BE2C (cell line): ENCODE measurements at regions not wholly inside any gene's neighbourhood (a gene's known extent, or its start where the extent isn't known, plus 50 kb on each side); places are given as distances from the start of the nearest gene placed in this dataset.

Experiments used
- DNase-seq: peaks from one replicate; pipeline ENCODE4 v3.0.0-alpha.2; 2020
- H3K27me3 ChIP-seq: fragments of 250-450 bp; sonication (Bioruptor Pico); 2 replicates; pipeline ENCODE4 v1.5.1; 2020; ENCODE audit warnings: mild to moderate bottlenecking
- H3K36me3 ChIP-seq: fragments of 250-450 bp; sonication (Bioruptor Pico); 2 replicates; pipeline ENCODE4 v1.5.1; 2020; ENCODE audit warnings: mild to moderate bottlenecking
- H3K4me1 ChIP-seq: fragments of 250-450 bp; sonication (Bioruptor Pico); 2 replicates; pipeline ENCODE4 v1.5.1; 2020
- H3K4me3 ChIP-seq: 2 replicates; pipeline ENCODE4 v1.5.1; 2011; ENCODE audit warnings: low read depth, low read length
- H3K9me3 ChIP-seq: fragments of 250-450 bp; sonication (Bioruptor Pico); 2 replicates; pipeline ENCODE4 v1.5.1; 2020
- CTCF ChIP-seq: IDR thresholded peaks from 2 replicates; pipeline ENCODE4 v1.5.1; 2012; ENCODE audit warnings: mild to moderate bottlenecking, low read depth, low read length

GRCh38 chr21:28641731-28642130 is 350.9 kb downstream of the LTN1 start:
- no peak for TF ChIP-seq CTCF
- no peaks in the 10 kb centered on the region for H3K36me3 ChIP-seq

GRCh38 chr21:28640326-28640725 is 352.4 kb downstream of the LTN1 start:
- Histone ChIP-seq H3K36me3 (no peaks in the 10 kb centered on the region), H3K9me3 (no peaks in the 10 kb centered on the region), H3K4me1 (no peaks in the 10 kb centered on the region; the same call in 1 of the 2 replicates), H3K4me3 (no peak overlapping the region), H3K27me3 (no peaks in the 10 kb centered on the region)
- DNase-seq = no peak
- TF ChIP-seq CTCF = no peak

More at GRCh38 chr21:28641731-28642130, 350.9 kb downstream of the LTN1 start:
- Histone ChIP-seq H3K27me3 (no peaks in the 10 kb centered on the region), H3K4me3 (no peak overlapping the region), H3K9me3 (no peaks in the 10 kb centered on the region), H3K4me1 (no peaks in the 10 kb centered on the region; the same call in 1 of the 2 replicates)
- no peak for DNase-seq

GRCh38 chr21:28639737-28640136 is 352.9 kb downstream of the LTN1 start:
- Histone ChIP-seq H3K4me3 (no peak overlapping the region), H3K9me3 (no peaks in the 10 kb centered on the region), H3K27me3 (no peaks in the 10 kb centered on the region), H3K4me1 (no peaks in the 10 kb centered on the region; the same call in 1 of the 2 replicates), H3K36me3 (no peaks in the 10 kb centered on the region)
- TF ChIP-seq CTCF = no peak
- no peak for DNase-seq

- H3K9me3 ChIP-seq = no peaks in the 10 kb centered on the region
- no peaks in the 10 kb centered on the region for H3K27me3 ChIP-seq
- H3K4me1 ChIP-seq = no peaks in the 10 kb centered on the region; the same call in none of the 2 replicates
- H3K4me3 ChIP-seq = no peak overlapping the region
- DNase-seq = no peak
- H3K36me3 ChIP-seq = no peaks in the 10 kb centered on the region
- TF ChIP-seq CTCF = no peak
Observed at GRCh38 chr21:28636752-28637691, 355.7 kb downstream of the LTN1 start.

- Histone ChIP-seq H3K36me3 (no peaks in the 10 kb centered on the region), H3K9me3 (no peaks in the 10 kb centered on the region), H3K4me3 (no peak overlapping the region), H3K27me3 (no peaks in the 10 kb centered on the region), H3K4me1 (no peaks in the 10 kb centered on the region; the same call in 1 of the 2 replicates)
- no peak for DNase-seq
- TF ChIP-seq CTCF = no peak
Observed at GRCh38 chr21:28635541-28635940, 357.1 kb downstream of the LTN1 start.
